HPDE6-E6E7 (cell line): ENCODE measurements at regions not wholly inside any gene's neighbourhood (a gene's known extent, or its start where the extent isn't known, plus 50 kb on each side); places are given as distances from the start of the nearest gene placed in this dataset.

Source experiments
- DNase-seq: peaks from one replicate; pipeline ENCODE4 v3.0.0; 2011; ENCODE audit warnings: missing footprints; ENCODE audit errors: extremely low spot score

- no peak for DNase-seq
Measured at GRCh38 chr2:19846567-19846966, 55.2 kb downstream of the TTC32 start.

GRCh38 chr2:19846030-19846429 is 55.8 kb downstream of the TTC32 start:
- DNase-seq, result no peak

DNA sequence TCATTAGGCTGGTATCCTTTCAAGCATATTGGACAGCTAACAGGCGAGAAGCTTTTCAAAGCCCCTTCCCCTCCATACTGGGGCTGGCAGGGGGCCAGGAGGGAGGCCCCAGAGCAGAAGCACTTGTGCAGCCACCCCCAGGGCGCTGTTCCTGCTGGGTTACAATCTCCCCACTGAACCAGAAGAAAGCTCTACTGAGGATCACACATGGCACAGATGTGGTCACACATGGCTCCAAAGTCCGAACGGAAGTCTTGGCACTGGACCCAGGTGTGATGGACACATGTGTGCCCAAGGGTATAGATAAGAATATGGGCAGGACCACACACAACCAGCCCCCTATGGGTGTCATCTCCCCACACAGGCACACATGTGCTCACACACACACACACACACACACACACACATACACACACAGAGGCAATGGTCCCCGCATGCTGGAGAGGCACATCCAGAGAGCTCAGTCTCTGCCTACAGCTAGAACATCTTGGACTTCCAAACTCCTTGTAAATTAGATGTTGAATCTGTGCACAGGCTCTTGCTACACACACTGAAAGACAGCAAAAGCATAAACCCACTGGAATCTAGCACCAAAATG is 56.4 kb downstream of the TTC32 start:
- DNase-seq, result no peak

DNA sequence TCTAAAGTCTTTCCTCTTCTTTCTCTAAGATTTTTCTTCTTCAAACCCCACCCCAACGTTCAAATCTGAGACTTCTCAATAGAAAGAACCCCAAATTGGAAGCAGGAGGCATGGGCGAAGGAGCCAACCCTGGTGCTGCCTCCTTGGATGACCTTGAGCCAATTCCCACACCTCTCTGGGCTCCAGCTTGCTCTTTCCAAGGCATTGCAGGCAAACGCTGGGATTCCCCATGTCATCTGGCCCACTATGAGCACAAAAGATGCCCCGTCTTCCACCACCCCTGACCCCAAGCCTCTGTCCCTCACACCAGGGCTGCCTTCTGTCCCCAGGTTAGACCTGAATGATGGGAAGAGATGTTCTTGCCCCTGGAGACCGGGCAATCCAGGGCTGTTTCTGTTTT is 57.0 kb downstream of the TTC32 start:
- DNase-seq, result no peak

DNA sequence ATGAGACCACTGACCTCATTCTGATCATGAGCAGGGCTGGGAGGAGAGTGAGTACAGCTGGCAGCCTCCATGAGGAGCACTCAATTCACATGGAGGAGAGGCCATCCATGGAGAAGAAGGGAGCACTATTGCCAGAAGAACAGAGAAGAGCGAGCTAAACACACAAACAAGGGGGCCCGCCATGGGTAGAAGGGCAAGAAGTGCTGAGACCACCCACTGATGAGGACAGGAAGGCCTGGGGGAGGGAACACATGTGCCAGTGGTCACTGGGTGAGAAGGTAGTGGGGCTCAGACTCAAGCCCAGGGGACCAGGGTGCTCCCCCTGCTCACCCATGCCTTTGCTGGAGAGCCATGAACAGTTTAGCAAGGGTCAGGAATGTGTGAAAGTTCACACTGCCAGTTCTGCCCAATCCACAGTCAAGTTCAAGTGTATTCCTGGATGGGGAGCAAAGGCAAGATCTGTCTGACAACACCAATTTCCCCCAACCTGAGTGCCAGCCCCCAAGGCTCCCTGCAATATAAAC is 57.7 kb downstream of the TTC32 start:
- no peak for DNase-seq

DNA sequence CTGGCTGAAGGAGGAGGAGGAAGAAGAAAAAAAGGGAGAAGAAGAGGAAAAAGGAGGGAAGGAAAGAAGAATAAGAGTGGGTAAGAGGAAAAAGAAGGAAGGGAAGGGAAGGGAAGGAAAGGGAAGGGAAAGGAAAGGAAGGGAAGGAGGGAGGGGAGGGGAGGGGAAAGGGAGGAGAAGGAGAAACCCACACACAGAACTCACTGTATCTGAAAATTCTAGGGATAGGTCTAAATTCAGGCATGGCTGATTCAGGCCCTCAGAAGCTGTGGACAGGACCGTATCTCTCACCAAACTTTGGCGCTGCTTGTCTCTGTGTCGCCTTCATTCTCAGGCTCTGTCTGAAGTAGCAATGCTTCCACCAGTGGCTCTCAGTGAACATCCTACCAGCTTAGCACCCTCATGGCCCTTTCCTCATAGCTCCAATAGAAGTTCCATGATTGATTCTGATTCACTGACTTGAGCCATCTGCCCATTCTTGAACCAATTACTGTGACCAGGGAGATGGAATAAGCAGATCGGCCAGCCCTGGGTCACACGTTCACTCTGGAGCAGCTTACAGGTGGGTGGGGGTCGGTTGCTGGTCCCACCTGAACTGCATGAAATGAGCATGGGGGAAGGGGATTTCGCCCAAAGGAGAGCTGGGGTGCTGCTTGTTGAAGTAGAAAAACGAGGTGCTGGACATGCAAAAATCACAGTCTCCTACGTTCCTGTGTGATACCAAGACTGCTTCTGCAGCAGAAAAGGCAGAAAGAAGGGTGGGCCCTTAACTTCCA is 59.7 kb downstream of the TTC32 start:
- no peak for DNase-seq

DNA sequence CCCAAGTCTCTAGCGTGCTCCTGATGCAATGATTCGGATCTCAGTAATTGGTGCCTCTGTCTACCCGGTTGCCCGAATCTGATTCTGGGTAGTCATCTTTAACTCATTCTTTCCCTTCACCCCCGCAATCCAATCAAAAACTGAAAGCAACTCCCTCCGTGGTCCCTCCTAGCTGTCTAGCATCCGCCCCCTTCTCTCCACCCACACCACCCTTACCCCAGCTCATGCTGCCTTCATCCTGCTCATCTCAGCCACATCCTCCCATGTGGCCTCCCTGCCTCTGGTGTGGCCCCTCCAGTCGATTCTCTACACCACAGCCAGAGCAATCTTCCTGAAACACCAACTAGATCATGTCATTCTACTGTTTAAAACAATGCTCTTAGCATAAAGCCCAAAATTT is 62.3 kb downstream of the TTC32 start:
- no peak for DNase-seq

DNA sequence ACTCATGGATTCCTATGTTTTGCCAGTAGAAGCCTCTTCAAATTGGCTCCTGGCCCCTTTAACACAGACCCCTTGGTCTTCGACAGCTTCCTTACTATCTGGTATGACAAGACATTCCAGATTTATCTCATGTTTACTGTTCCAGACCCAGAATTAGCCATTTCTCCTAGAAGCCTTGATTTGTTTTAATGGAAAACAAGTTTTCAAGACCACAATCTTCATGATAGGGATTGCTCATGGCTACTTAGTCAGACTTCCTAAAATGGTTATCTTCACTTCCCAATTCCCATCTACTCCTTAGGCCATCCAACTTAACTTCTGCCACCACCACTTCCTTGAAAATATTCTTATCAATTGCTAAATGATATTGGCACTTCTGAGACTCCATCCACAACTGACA is 63.2 kb downstream of the TTC32 start:
- no peak for DNase-seq

- DNase-seq, result no peak
Measured at GRCh38 chr2:19837235-19837766, 64.5 kb downstream of the TTC32 start.

- DNase-seq, result no peak
Measured at GRCh38 chr2:19835781-19836281, 66.0 kb downstream of the TTC32 start.

DNA sequence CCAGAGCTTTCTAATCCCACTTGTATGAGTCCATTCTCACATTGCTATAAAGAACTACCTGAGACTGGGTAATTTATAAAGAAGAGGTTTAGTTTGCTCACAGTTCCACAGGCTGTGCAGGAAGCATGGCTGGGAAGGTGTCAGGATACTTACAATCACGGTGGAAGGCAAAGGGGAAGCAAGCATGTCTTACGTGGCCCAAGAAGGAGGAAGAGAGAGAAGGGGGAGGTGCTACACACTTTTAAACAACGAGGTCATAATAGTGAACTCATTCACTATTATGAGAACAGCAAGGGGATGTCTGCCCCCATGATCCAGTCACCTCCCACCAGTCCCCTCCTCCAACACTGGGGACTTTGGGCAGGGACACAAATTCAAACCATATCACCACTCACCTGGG is 67.8 kb downstream of the TTC32 start:
- DNase-seq, result no peak

- no peak for DNase-seq
Measured at GRCh38 chr2:19829672-19830071, 72.1 kb downstream of the TTC32 start.

GRCh38 chr2:19826874-19827273 is 74.9 kb downstream of the TTC32 start:
- no peak for DNase-seq

DNA sequence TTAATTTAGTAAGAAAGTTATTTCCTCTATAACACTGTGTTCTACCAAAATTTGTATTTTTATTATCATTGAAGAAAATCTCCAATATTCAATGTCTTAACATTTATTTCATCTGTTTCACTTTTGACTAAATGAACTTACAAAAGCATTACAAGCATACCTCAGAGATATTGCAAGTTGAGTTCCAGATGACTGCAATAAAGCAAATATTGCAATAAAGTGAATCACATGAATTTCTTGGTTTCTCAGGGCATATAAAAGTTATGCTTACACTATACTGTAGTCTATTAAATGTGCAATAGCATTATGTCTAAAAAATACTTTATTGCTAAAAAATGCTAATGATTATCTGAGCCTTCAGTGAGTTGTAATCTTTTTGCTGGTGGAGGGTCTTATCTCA is 78.3 kb downstream of the TTC32 start:
- no peak for DNase-seq

GRCh38 chr2:19819097-19820065 is 82.4 kb downstream of the TTC32 start:
- peak; percentile 37 for DNase-seq

GRCh38 chr2:19818543-19818942 is 83.2 kb downstream of the TTC32 start:
- DNase-seq, result no peak

- no peak for DNase-seq
Measured at GRCh38 chr2:19818039-19818438, 83.7 kb downstream of the TTC32 start.

DNA sequence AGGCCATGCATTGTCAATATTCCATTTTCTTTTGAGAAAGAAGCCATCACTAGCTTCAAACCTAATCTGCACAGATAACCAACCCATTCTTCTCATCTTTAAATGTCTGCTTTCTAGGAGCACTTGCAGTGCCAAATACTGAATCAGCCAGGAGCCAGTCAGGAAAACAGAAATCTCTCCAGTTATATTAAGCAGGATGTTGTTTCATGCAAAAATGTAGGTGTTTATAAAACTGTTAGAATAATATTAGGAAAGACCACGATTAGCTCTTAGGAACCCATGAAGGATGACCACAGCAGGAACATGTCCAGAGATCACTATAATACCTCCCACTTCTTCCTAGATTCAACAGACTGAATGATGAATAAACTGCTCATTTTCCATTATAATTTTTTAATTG is 86.0 kb downstream of the TTC32 start:
- no peak for DNase-seq

DNA sequence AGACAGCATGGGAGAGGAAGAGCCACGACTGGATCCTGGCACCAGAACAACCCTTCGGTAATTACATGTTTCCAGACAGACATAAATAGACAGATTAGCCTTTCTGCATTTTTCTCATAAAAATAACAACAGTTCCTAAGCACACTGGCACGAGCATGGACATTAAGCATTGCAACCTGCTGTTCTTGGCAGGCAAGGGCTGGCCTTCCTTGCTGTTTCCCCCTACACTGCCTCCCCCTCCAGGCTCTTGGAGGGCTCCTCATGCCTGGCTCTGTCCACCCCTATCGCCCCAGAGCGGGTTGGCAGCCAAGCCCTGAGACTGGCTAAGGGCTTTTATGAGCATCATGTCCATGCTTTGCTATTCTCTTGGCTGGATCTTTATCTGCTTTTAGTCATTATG is 89.6 kb downstream of the TTC32 start:
- DNase-seq, result no peak

DNA sequence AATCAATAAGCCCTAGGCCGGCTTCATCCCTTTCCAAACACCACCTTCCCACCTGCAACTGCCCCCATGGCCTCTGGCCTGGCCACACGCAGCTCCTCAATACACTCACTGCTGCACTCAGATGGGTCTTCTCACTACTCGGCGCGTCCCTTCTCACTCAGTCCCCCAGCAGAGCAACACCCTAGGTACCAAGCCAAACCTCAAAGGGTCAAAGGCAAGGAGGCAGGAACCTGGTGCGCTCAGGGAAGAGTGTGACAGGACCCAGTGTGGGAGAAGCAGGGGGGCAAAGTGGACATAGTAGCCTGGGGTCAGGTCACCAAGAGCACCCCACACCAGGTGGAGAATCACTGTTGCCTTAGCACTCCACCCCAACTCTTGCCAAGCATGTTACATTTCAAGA is 90.6 kb downstream of the TTC32 start:
- no peak for DNase-seq

DNA sequence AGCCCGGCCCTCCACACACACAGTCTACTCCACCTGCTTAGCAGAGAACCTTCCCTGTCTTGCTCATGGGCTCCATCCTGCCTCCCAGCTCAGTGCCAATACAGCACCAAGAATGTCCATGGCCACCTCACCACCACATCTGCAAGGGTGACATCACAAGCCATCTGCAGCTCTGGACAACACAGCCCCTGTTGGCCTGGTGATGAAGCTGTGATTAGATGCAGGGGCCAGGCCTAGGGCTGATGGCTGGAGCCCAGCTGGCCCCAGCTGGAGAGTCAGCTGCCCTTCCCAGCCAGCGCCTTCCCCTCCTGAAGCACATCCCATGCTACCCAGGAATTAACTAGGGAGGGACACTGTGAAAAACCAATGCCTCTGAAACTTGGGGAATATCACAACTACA is 91.1 kb downstream of the TTC32 start:
- no peak for DNase-seq

DNA sequence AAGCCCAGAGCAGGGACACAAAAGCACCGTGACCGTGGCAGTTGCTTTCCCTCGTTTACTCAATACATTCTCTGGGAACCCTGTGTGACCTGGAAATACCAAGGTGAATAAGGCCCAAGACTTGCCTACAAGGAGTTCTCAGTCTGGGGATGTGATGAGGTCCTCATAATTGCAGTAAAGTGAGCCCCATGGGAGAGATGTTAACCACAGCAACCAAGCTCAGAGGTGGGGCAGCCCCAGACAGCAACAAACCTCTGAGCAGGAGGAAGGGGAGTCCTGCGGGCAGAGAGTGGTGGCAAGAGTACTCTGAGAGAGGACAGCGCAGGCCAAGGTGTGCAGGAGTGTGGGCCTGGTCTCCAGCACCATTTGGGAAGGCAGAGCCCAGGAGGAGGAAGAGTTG is 91.6 kb downstream of the TTC32 start:
- no peak for DNase-seq
